Mesendoderm (in vitro differentiated cells): ENCODE measurements at regions not wholly inside any gene's neighbourhood (a gene's known extent, or its start where the extent isn't known, plus 50 kb on each side); places are given as distances from the start of the nearest gene placed in this dataset.

Experiments used
- DNase-seq: peaks from one replicate; pipeline ENCODE4 v3.0.0; 2013
- H2AK5ac ChIP-seq: 2 replicates; pipeline ENCODE4 v1.6.1; 2013; ENCODE audit warnings: low read length, inconsistent platforms
- H2BK120ac ChIP-seq: 2 replicates; pipeline ENCODE4 v1.6.1; 2013; ENCODE audit warnings: low read depth, mild to moderate bottlenecking, low read length, moderate library complexity, mixed read lengths
- H2BK15ac ChIP-seq: replicated peaks from 2 replicates; pipeline ENCODE4 v1.6.1; 2013; ENCODE audit warnings: low read depth, mild to moderate bottlenecking, moderate library complexity
- H2BK5ac ChIP-seq: 2 replicates; pipeline ENCODE4 v1.6.1; 2013; ENCODE audit warnings: low read length, inconsistent platforms
- H3K18ac ChIP-seq: 2 replicates; pipeline ENCODE4 v1.6.1; 2013; ENCODE audit warnings: mild to moderate bottlenecking, low read length, mixed read lengths
- H3K23ac ChIP-seq: one replicate; pipeline ENCODE4 v1.6.1; 2013; ENCODE audit warnings: low read length
- H3K27ac ChIP-seq: 2 replicates; pipeline ENCODE4 v1.5.1; 2013; ENCODE audit warnings: low read depth, mild to moderate bottlenecking, inconsistent platforms, low read length, moderate library complexity
- H3K27me3 ChIP-seq: 2 replicates; pipeline ENCODE4 v1.6.1; 2013; ENCODE audit warnings: low read length, control low read depth, mild to moderate bottlenecking, inconsistent platforms; ENCODE audit not compliant: insufficient read depth, poor library complexity
- H3K36me3 ChIP-seq: 2 replicates; pipeline ENCODE4 v1.6.1; 2013; ENCODE audit warnings: low read length, inconsistent platforms; ENCODE audit not compliant: control insufficient read depth, insufficient read depth
- H3K4ac ChIP-seq: one replicate; pipeline ENCODE4 v1.6.1; 2013; ENCODE audit warnings: low read depth, mild to moderate bottlenecking, low read length, moderate library complexity
- H3K4me1 ChIP-seq: 2 replicates; pipeline ENCODE4 v1.6.1; 2013; ENCODE audit warnings: low read depth, low read length, inconsistent platforms; ENCODE audit not compliant: control insufficient read depth
- H3K4me2 ChIP-seq: 2 replicates; pipeline ENCODE4 v1.6.1; 2013; ENCODE audit warnings: low read length
- H3K4me3 ChIP-seq: 2 replicates; pipeline ENCODE4 v1.5.1; 2013; ENCODE audit warnings: mild to moderate bottlenecking, low read length
- H3K56ac ChIP-seq: one replicate; pipeline ENCODE4 v1.6.1; 2013; ENCODE audit warnings: low read length
- H3K79me1 ChIP-seq: 2 replicates; pipeline ENCODE4 v1.6.1; 2013; ENCODE audit warnings: low read length, inconsistent platforms
- H3K79me2 ChIP-seq: 2 replicates; pipeline ENCODE4 v1.6.1; 2013; ENCODE audit warnings: mild to moderate bottlenecking, low read length; ENCODE audit not compliant: control insufficient read depth, insufficient read depth
- H3K9ac ChIP-seq: 2 replicates; pipeline ENCODE4 v1.6.1; 2013; ENCODE audit warnings: low read length, inconsistent platforms
- H4K5ac ChIP-seq: one replicate; pipeline ENCODE4 v1.6.1; 2013; ENCODE audit warnings: low read length
- H4K8ac ChIP-seq: one replicate; pipeline ENCODE4 v1.6.1; 2013; ENCODE audit warnings: low read depth, mild to moderate bottlenecking, control low read depth, low read length, moderate library complexity
- WGBS: extraction: QIAGEN DNeasy Blood & Tissue Kit; methylation state at CpG from one replicate; pipeline ENCODE4 v1.1.7; 2013; ENCODE audit warnings: low lambda C conversion rate, missing lambda C conversion rate; ENCODE audit not compliant: insufficient coverage; ENCODE audit errors: extremely low coverage; 5-methylcytosine and 5-hydroxymethylcytosine counted together

GRCh38 chr13:67986234-67986633 lies 756.1 kb upstream of the PCDH9 start:
- no peaks in the 10 kb centered on the region for H3K4me1 ChIP-seq
- H2BK15ac ChIP-seq: no peak overlapping the region
- no peak overlapping the region for H3K4me2 ChIP-seq
- no peaks in the 10 kb centered on the region for H3K79me2 ChIP-seq
- DNase-seq: no peak
- H3K27me3 ChIP-seq: no peaks in the 10 kb centered on the region
- no peak overlapping the region for H4K8ac ChIP-seq
- no peaks in the 10 kb centered on the region for H3K36me3 ChIP-seq
- no peak overlapping the region for H3K27ac ChIP-seq
- H3K4me3 ChIP-seq: no peak overlapping the region
- no peak overlapping the region for H3K9ac ChIP-seq
- H4K5ac ChIP-seq: no peak overlapping the region
- no peak overlapping the region for H3K56ac ChIP-seq
- no peak overlapping the region for H2AK5ac ChIP-seq
- no peak overlapping the region for H2BK120ac ChIP-seq
- no peak overlapping the region for H3K18ac ChIP-seq
- H3K79me1 ChIP-seq: no peaks in the 10 kb centered on the region
- H3K23ac ChIP-seq: no peak overlapping the region
- no CpG with 5 or more reads among the region's 1 CpG for WGBS
- no peak overlapping the region for H2BK5ac ChIP-seq
- no peak overlapping the region for H3K4ac ChIP-seq

GRCh38 chr13:67977066-67977465 lies 746.9 kb upstream of the PCDH9 start:
- Histone ChIP-seq H3K23ac (no peak overlapping the region), H3K4me1 (no peaks in the 10 kb centered on the region), H3K27me3 (no peaks in the 10 kb centered on the region), H2BK15ac (no peak overlapping the region), H3K56ac (no peak overlapping the region), H2BK120ac (no peak overlapping the region), H3K4ac (no peak overlapping the region), H3K27ac (no peak overlapping the region), H2BK5ac (no peak overlapping the region), H3K4me2 (no peak overlapping the region), H3K79me1 (no peaks in the 10 kb centered on the region), H3K18ac (no peak overlapping the region), H3K36me3 (no peaks in the 10 kb centered on the region), H4K8ac (no peak overlapping the region), H3K79me2 (no peaks in the 10 kb centered on the region), H4K5ac (no peak overlapping the region), H2AK5ac (no peak overlapping the region), H3K4me3 (no peak overlapping the region), H3K9ac (no peak overlapping the region)
- DNase-seq: no peak
- WGBS: no CpG with 5 or more reads among the region's 2 CpGs

- H3K4me1 ChIP-seq: no peaks in the 10 kb centered on the region
- H3K4me2 ChIP-seq: no peak overlapping the region
- no peak overlapping the region for H2BK120ac ChIP-seq
These were observed 741.2 kb upstream of the PCDH9 start for GRCh38 chr13:67971291-67971690.

GRCh38 chr13:67967031-67967430 lies 736.9 kb upstream of the PCDH9 start:
- Histone ChIP-seq H3K36me3 (no peaks in the 10 kb centered on the region), H3K23ac (no peak overlapping the region), H3K27me3 (no peaks in the 10 kb centered on the region), H4K8ac (no peak overlapping the region), H2AK5ac (no peak overlapping the region), H3K9ac (no peak overlapping the region), H2BK5ac (no peak overlapping the region), H3K4me2 (no peak overlapping the region), H3K4ac (no peak overlapping the region), H3K79me1 (no peaks in the 10 kb centered on the region), H3K18ac (no peak overlapping the region), H4K5ac (no peak overlapping the region), H3K79me2 (no peaks in the 10 kb centered on the region), H3K4me3 (no peak overlapping the region), H3K4me1 (no peaks in the 10 kb centered on the region), H2BK120ac (no peak overlapping the region), H3K27ac (no peak overlapping the region), H3K56ac (no peak overlapping the region), H2BK15ac (no peak overlapping the region)
- no CpG with 5 or more reads among the region's 1 CpG for WGBS
- peak; percentile 8 for DNase-seq

More at GRCh38 chr13:67971291-67971690, 741.2 kb upstream of the PCDH9 start:
- no peak overlapping the region for H4K5ac ChIP-seq
- no peaks in the 10 kb centered on the region for H3K79me2 ChIP-seq
- WGBS: no CpG with 5 or more reads among the region's 5 CpGs
- no peak overlapping the region for H2AK5ac ChIP-seq
- H3K18ac ChIP-seq: no peak overlapping the region
- no peak overlapping the region for H3K27ac ChIP-seq
- H3K9ac ChIP-seq: no peak overlapping the region
- H4K8ac ChIP-seq: no peak overlapping the region
- no peak for DNase-seq
- no peaks in the 10 kb centered on the region for H3K27me3 ChIP-seq
- H2BK5ac ChIP-seq: no peak overlapping the region
- no peaks in the 10 kb centered on the region for H3K79me1 ChIP-seq
- no peaks in the 10 kb centered on the region for H3K36me3 ChIP-seq
- H3K23ac ChIP-seq: no peak overlapping the region
- H2BK15ac ChIP-seq: no peak overlapping the region
- H3K4me3 ChIP-seq: no peak overlapping the region
- H3K56ac ChIP-seq: peak overlapping the region; percentile 30
- no peak overlapping the region for H3K4ac ChIP-seq

- Histone ChIP-seq H2BK15ac (no peak overlapping the region), H3K4ac (no peak overlapping the region), H3K79me2 (no peaks in the 10 kb centered on the region), H3K9ac (no peak overlapping the region), H4K8ac (no peak overlapping the region), H2AK5ac (no peak overlapping the region), H3K4me1 (no peaks in the 10 kb centered on the region), H3K23ac (no peak overlapping the region), H3K36me3 (no peaks in the 10 kb centered on the region), H3K27me3 (no peaks in the 10 kb centered on the region), H3K79me1 (no peaks in the 10 kb centered on the region), H3K18ac (no peak overlapping the region), H3K27ac (no peak overlapping the region), H2BK120ac (no peak overlapping the region), H3K4me3 (no peak overlapping the region), H3K56ac (no peak overlapping the region), H2BK5ac (no peak overlapping the region), H4K5ac (no peak overlapping the region), H3K4me2 (no peak overlapping the region)
- DNase-seq: peak; percentile 91
- WGBS: no CpG with 5 or more reads among the region's 1 CpG
These were observed 735.9 kb upstream of the PCDH9 start for GRCh38 chr13:67966065-67966464.

- Histone ChIP-seq H3K27me3 (no peaks in the 10 kb centered on the region), H3K18ac (no peak overlapping the region), H3K79me1 (no peaks in the 10 kb centered on the region), H3K79me2 (no peaks in the 10 kb centered on the region), H3K9ac (no peak overlapping the region), H2BK15ac (no peak overlapping the region), H3K27ac (no peak overlapping the region), H3K4me1 (no peaks in the 10 kb centered on the region), H3K4ac (no peak overlapping the region), H2BK5ac (no peak overlapping the region), H3K4me2 (no peak overlapping the region), H3K4me3 (no peak overlapping the region), H2BK120ac (no peak overlapping the region), H2AK5ac (no peak overlapping the region), H3K56ac (no peak overlapping the region), H3K36me3 (no peaks in the 10 kb centered on the region), H4K5ac (no peak overlapping the region), H4K8ac (no peak overlapping the region), H3K23ac (no peak overlapping the region)
- DNase-seq: no peak
- WGBS: no CpG with 5 or more reads among the region's 1 CpG
These were observed 734.9 kb upstream of the PCDH9 start for GRCh38 chr13:67964986-67965385.
